GM12878 (cell line): ENCODE measurements at regions not wholly inside any gene's neighbourhood (a gene's known extent, or its start where the extent isn't known, plus 50 kb on each side); places are given as distances from the start of the nearest gene placed in this dataset.

Source experiments
- ATAC-seq: fragments of 200-7000 bp; cut with Tn5 transposase; 3 replicates; pipeline ENCODE4 v1.9.1; 2020; ENCODE audit warnings: mild to moderate bottlenecking, moderate library complexity
- BruUV-seq: library from RNA; stranded (reverse); fragments of 400-500 nt; replicated peaks from 2 replicates; lab custom pipeline; 2021; lab: Mats Ljungman, UMichigan
- CTCF ChIA-PET: fragments of 300-600 bp; sonication (Branson Sonifier 250); formaldehyde crosslinking; extraction: SDS; loops from one replicate; lab custom pipeline; 2021; ENCODE audit warnings: inconsistent platforms; lab: Yijun Ruan, JAX
- POLR2A ChIA-PET: fragments of 350-600 bp; formaldehyde crosslinking; extraction: SDS; loops from one replicate; lab custom pipeline; 2021; ENCODE audit warnings: inconsistent platforms; lab: Charles Lee
- RAD21 ChIA-PET: fragments of 300-600 bp; sonication (Branson Sonifier 250); formaldehyde crosslinking; loops from one replicate; lab custom pipeline; 2023; ENCODE audit warnings: antibody characterized with exemption; ENCODE audit not compliant: unreplicated experiment; lab: Charles Lee
- SMC1A ChIA-PET: fragments of 300-600 bp; sonication (Branson Sonifier 250); formaldehyde crosslinking; loops from one replicate; lab custom pipeline; 2023; ENCODE audit not compliant: unreplicated experiment, uncharacterized antibody; lab: Charles Lee
- DNase-seq: peaks from one replicate; pipeline ENCODE4 v3.0.0-alpha.2; 2011; ENCODE audit warnings: low read depth, low spot score
- FAIRE-seq: peaks from 3 replicates; lab custom pipeline; 2011; peaks lifted over from hg19 to GRCh38; lab: Jason Lieb, UNC
- H2AFZ ChIP-seq: 2 replicates; pipeline ENCODE4 v1.6.0; 2011; ENCODE audit warnings: low read depth, low read length, control low read depth; ENCODE audit not compliant: control insufficient read depth
- H3K27ac ChIP-seq: 2 replicates; pipeline ENCODE4 v1.5.1; 2011; ENCODE audit warnings: control low read depth; ENCODE audit not compliant: control insufficient read depth, insufficient read depth
- H3K27me3 ChIP-seq, 2 experiments: replicated peaks in 1 of 2; 2 replicates each; pipeline versions ENCODE4 v1.6.0 to v1.6.1; 2011; ENCODE audit warnings: low read length in 1 of 2; ENCODE audit not compliant: control insufficient read depth in 2 of 2, insufficient read depth in 2 of 2
- H3K36me3 ChIP-seq, 2 experiments: 2 replicates each; pipeline ENCODE4 v1.5.1; 2011; ENCODE audit warnings: low read length in 1 of 2; ENCODE audit not compliant: control insufficient read depth in 2 of 2, insufficient read depth in 2 of 2
- H3K4me1 ChIP-seq: 2 replicates; pipeline ENCODE4 v1.6.1; 2011; ENCODE audit warnings: mild to moderate bottlenecking, low read length, moderate library complexity, mixed read lengths; ENCODE audit not compliant: control insufficient read depth, insufficient read depth
- H3K4me2 ChIP-seq: 2 replicates; pipeline ENCODE4 v1.6.0; 2011; ENCODE audit warnings: control low read depth; ENCODE audit not compliant: control insufficient read depth, insufficient read depth
- H3K4me3 ChIP-seq: fragments of 200-600 bp; sonication (generic); 2 replicates; pipeline ENCODE4 v1.5.1; 2016
- H3K79me2 ChIP-seq: 2 replicates; pipeline ENCODE4 v1.6.0; 2011; ENCODE audit warnings: low read length; ENCODE audit not compliant: control insufficient read depth, insufficient read depth
- H3K9ac ChIP-seq: 2 replicates; pipeline ENCODE4 v1.8.0; 2011; ENCODE audit warnings: low read length, control low read depth, mixed read lengths; ENCODE audit not compliant: control insufficient read depth, insufficient read depth
- H3K9me3 ChIP-seq: replicated peaks from 3 replicates; pipeline ENCODE4 v1.5.1; 2011; ENCODE audit warnings: mild to moderate bottlenecking, low read length; ENCODE audit not compliant: control insufficient read depth, insufficient read depth
- H4K20me1 ChIP-seq: 2 replicates; pipeline ENCODE4 v1.6.0; 2011; ENCODE audit not compliant: control insufficient read depth, insufficient read depth
- E2F4 ChIP-seq: IDR thresholded peaks from 2 replicates; pipeline ENCODE4 v1.6.1; 2012; ENCODE audit warnings: low read depth, low read length, improper control_type of control experiment
- ESRRA ChIP-seq: IDR thresholded peaks from 2 replicates; pipeline ENCODE4 v1.6.1; 2012; ENCODE audit warnings: mild to moderate bottlenecking, low read length, improper control_type of control experiment
- GATAD2B ChIP-seq: fragments of 450-650 bp; conservative IDR thresholded peaks from 2 replicates; pipeline ENCODE4 v1.6.1; 2017; ENCODE audit warnings: low read depth, mild to moderate bottlenecking, moderate library complexity
- HSF1 ChIP-seq: fragments of 150-350 bp; IDR thresholded peaks from 2 replicates; pipeline ENCODE4 v1.6.1; 2014; ENCODE audit warnings: mild to moderate bottlenecking, low read depth, low read length
- IRF5 ChIP-seq: fragments of 450-650 bp; IDR thresholded peaks from 2 replicates; pipeline ENCODE4 v1.6.1; 2017; ENCODE audit warnings: borderline replicate concordance
- MEF2B ChIP-seq: fragments of 450-650 bp; IDR thresholded peaks from 2 replicates; pipeline ENCODE4 v1.6.1; 2018; ENCODE audit warnings: mild to moderate bottlenecking, moderate library complexity; ENCODE audit not compliant: partially characterized antibody, poor library complexity, severe bottlenecking
- MLLT1 ChIP-seq: fragments of 450-650 bp; IDR thresholded peaks from 2 replicates; pipeline ENCODE4 v1.6.1; 2016; ENCODE audit warnings: mild to moderate bottlenecking
- MYC ChIP-seq: IDR thresholded peaks from 2 replicates; pipeline ENCODE4 v1.6.1; 2011; ENCODE audit warnings: mild to moderate bottlenecking, low read length, moderate library complexity, inconsistent platforms; ENCODE audit not compliant: insufficient read depth, insufficient replicate concordance, insufficient read length, severe bottlenecking
- RAD21 ChIP-seq: IDR thresholded peaks from 2 replicates; pipeline ENCODE4 v1.6.1; 2011; ENCODE audit warnings: mild to moderate bottlenecking, low read depth, low read length, moderate library complexity; ENCODE audit not compliant: insufficient read depth
- RFX5 ChIP-seq: IDR thresholded peaks from 2 replicates; pipeline ENCODE4 v1.6.1; 2011; ENCODE audit warnings: low read depth, low read length, improper control_type of control experiment
- SIN3A ChIP-seq: IDR thresholded peaks from 2 replicates; pipeline ENCODE4 v1.6.1; 2012; ENCODE audit warnings: low read depth, low read length, improper control_type of control experiment
- STAT1 ChIP-seq: fragments of 450-650 bp; conservative IDR thresholded peaks from 2 replicates; pipeline ENCODE4 v1.6.1; 2014; ENCODE audit warnings: antibody characterized with exemption, mild to moderate bottlenecking
- USF1 ChIP-seq: IDR thresholded peaks from 2 replicates; pipeline ENCODE4 v1.6.1; 2011; ENCODE audit warnings: borderline replicate concordance, low read depth, mild to moderate bottlenecking, moderate library complexity, mixed read lengths, low read length; ENCODE audit not compliant: insufficient read depth; ENCODE audit errors: extremely low read length
- WGBS: methylation state at CpG from one replicate; pipeline ENCODE4 v1.1.6; 2016; ENCODE audit warnings: low lambda C conversion rate; ENCODE audit not compliant: insufficient replicate concordance, insufficient coverage; ENCODE audit errors: missing lambda C conversion rate; 5-methylcytosine and 5-hydroxymethylcytosine counted together
- in situ Hi-C: fragments of 300-500 bp; cut with MboI; formaldehyde crosslinking; loops from 9 replicates; pipeline ENCODE4 v1.14.3; 2018; ENCODE audit warnings: mixed read lengths
- intact Hi-C: fragments of 100-400 bp; cut with micrococcal nuclease; formaldehyde crosslinking; loops from one replicate; pipeline ENCODE4 v1.14.2; 2022; ENCODE audit not compliant: unreplicated experiment

GRCh38 chr13:78326633-78327032 is 276.7 kb downstream of the POU4F1 start (continued):
- no peak for TF ChIP-seq HSF1
- TF ChIP-seq ESRRA, result no peak
- TF ChIP-seq E2F4, result no peak
- no peak for TF ChIP-seq STAT1
- no peak for TF ChIP-seq USF1
- no peak for TF ChIP-seq RAD21
- TF ChIP-seq MLLT1, result no peak
- TF ChIP-seq, all 136 proteins: peak for 0

GRCh38 chr13:78325585-78325984 is 277.8 kb downstream of the POU4F1 start:
- H3K79me2 ChIP-seq, result no peaks in the 10 kb centered on the region
- no peak for FAIRE-seq
- intact Hi-C loops (no loop called here), in situ Hi-C loops (no loop called here)
- no peaks in the 10 kb centered on the region for H3K36me3 ChIP-seq
- RAD21 ChIA-PET, result no interaction called here
- no peaks in the 10 kb centered on the region for H3K9me3 ChIP-seq
- SMC1A ChIA-PET, result interaction anchor here (0.6 kb wide), 1 partner anchor 16 kb away, joined by 3 read pairs; no protein-coding TSS in a partner anchor
- ATAC-seq, result no peak
- no peak overlapping the region for H3K9ac ChIP-seq
- WGBS, result 27% methylated on average over 1 of the region's 1 CpG
- TF ChIP-seq MEF2B, result no peak
- no peak for TF ChIP-seq ESRRA
- TF ChIP-seq IRF5, result no peak
- TF ChIP-seq STAT1, result no peak
- TF ChIP-seq RFX5, result no peak
- no peak for TF ChIP-seq SIN3A
- no peak for TF ChIP-seq GATAD2B
- no peak for TF ChIP-seq MYC
- no peaks in the 10 kb centered on the region for H3K4me1 ChIP-seq
- no peak overlapping the region for H3K27ac ChIP-seq
- POLR2A ChIA-PET, result no interaction called here
- CTCF ChIA-PET, result no interaction called here
- DNase-seq, result no peak
- H2AFZ ChIP-seq, result no peak overlapping the region
- H4K20me1 ChIP-seq, result no peaks in the 10 kb centered on the region
- no TSS peak for BruUV-seq
- H3K27me3 ChIP-seq, result no peaks in the 10 kb centered on the region; a peak in 1 of 4 replicates
- no peak overlapping the region for H3K4me3 ChIP-seq
- H3K4me2 ChIP-seq, result no peak overlapping the region
